BLaER1 treated with 17β-estradiol and CSF1 and Interleukin-3, amounts not matched to agents 10 nM and 100 nM (cell line): ENCODE measurements at regions not wholly inside any gene's neighbourhood (a gene's known extent, or its start where the extent isn't known, plus 50 kb on each side); places are given as distances from the start of the nearest gene placed in this dataset.

Source experiments
- H3K27ac ChIP-seq, 11 experiments: shearing (Covaris generic); formaldehyde crosslinking; 2 replicates each; pipeline ENCODE4 v1.8.1; 2022
- H3K27me3 ChIP-seq, 11 experiments: shearing (Covaris generic); formaldehyde crosslinking; 2 replicates each; pipeline ENCODE4 v1.8.1; 2022
- H3K36me3 ChIP-seq, 11 experiments: shearing (Covaris generic); formaldehyde crosslinking; 2 replicates each; pipeline ENCODE4 v1.8.1; 2022
- H3K4me1 ChIP-seq, 10 experiments: shearing (Covaris generic); formaldehyde crosslinking; 2 replicates each; pipeline ENCODE4 v1.8.1; 2022
- H3K4me2 ChIP-seq, 11 experiments: shearing (Covaris generic); formaldehyde crosslinking; 2 replicates each; pipeline ENCODE4 v1.8.1; 2022
- H3K4me3 ChIP-seq, 10 experiments: shearing (Covaris generic); formaldehyde crosslinking; 2 replicates each; pipeline ENCODE4 v1.8.1; 2022
- H3K9ac ChIP-seq, 11 experiments: shearing (Covaris generic); formaldehyde crosslinking; 2 replicates each; pipeline ENCODE4 v1.8.1; 2022
- H3K9me3 ChIP-seq, 11 experiments: shearing (Covaris generic); formaldehyde crosslinking; replicated peaks in 1 of 11; 2 replicates each; pipeline ENCODE4 v1.8.1; 2022
- H4K20me1 ChIP-seq, 11 experiments: shearing (Covaris generic); formaldehyde crosslinking; 2 replicates each; pipeline ENCODE4 v1.8.1; 2022
- Cebpa-rat ChIP-seq, 11 experiments: shearing (Covaris generic); IDR thresholded peaks; 2 replicates each; pipeline ENCODE4 v1.8.1; 2022

DNA sequence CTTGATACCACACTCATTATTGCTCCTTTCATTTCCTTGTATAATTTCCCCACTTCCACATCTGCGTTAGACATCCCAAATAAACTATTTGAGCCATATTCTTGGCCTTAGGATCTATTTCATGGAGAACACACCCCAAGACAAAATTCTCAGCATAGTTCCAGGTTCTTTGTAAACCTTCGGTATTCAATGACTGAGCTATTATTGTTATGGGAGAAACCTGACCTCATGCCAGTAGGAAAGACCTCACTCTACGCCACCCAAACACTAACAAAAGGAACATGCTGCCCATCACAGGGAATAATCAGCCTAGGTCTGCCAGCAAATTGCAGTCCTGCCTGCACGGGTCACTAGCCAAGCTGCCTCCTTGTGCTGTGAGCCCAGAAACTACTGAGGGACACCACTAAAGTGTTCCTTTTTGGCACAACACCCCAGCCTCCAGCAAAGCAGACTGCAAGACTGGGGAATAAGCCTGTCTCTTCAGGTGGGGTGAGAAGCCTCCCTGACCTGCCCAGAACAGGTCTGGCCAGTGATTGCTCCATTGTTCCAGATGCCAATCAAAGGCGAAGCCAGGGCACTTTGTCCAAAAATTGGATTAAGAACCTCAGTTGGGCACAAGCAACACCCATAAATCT, 371.8 kb downstream of the MAFB start:
- no peaks in the 10 kb centered on the region for H4K20me1 ChIP-seq
- H3K4me3 ChIP-seq = no peak overlapping the region
- H3K27ac ChIP-seq = 0 out of 22 replicates have a peak overlapping the region, but pooled peaks of 1 of the 11 experiments have one; percentile 1
- H3K9ac ChIP-seq = no peak overlapping the region
- H3K4me2 ChIP-seq = peak overlapping the region in 2 of 11 experiments; percentile 10 to 26; a peak in 3 of 22 replicates
- no peak for TF ChIP-seq Cebpa-rat (IDR thresholded peaks at IDR 0.05)
- H3K36me3 ChIP-seq = no peaks in the 10 kb centered on the region
- no peaks in the 10 kb centered on the region for H3K27me3 ChIP-seq
- peaks cover 0 to 10% (median 0%) of the 10 kb centered on the region in 11 experiments; a peak in 3 of 22 replicates for H3K9me3 ChIP-seq
- H3K4me1 ChIP-seq = peaks cover 0 to 45% (median 2%) of the 10 kb centered on the region in 10 experiments; a peak in 9 of 20 replicates

DNA sequence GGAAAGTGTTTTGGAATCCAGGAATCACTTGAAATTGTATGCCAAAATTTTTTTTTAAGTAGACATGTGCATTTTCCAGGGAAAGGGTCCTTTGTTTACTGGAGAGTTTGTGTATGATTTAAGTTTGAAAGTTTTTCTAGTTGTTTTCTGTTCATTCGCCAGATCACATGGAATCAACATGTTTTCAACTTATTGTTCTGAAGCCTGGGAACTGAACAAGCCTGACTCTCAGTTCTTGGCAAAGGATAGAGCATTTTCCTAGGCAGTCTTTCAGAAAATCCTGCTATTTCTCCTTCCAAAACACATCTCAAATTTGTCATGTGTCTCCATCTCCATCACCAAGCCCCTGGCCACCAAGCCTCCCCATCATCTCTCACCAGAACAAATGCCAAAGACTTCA, 374.8 kb downstream of the MAFB start:
- no peak for TF ChIP-seq Cebpa-rat (IDR thresholded peaks at IDR 0.05)
- Histone ChIP-seq H3K27me3 (no peaks in the 10 kb centered on the region), H3K36me3 (no peaks in the 10 kb centered on the region), H3K4me2 (no peak overlapping the region), H3K4me1 (peaks cover 0 to 20% (median 0%) of the 10 kb centered on the region in 10 experiments; a peak in 5 of 20 replicates), H4K20me1 (no peaks in the 10 kb centered on the region), H3K27ac (no peak overlapping the region), H3K9me3 (peaks cover 0 to 15% (median 0%) of the 10 kb centered on the region in 11 experiments; a peak in 5 of 22 replicates), H3K9ac (no peak overlapping the region), H3K4me3 (no peak overlapping the region)

DNA sequence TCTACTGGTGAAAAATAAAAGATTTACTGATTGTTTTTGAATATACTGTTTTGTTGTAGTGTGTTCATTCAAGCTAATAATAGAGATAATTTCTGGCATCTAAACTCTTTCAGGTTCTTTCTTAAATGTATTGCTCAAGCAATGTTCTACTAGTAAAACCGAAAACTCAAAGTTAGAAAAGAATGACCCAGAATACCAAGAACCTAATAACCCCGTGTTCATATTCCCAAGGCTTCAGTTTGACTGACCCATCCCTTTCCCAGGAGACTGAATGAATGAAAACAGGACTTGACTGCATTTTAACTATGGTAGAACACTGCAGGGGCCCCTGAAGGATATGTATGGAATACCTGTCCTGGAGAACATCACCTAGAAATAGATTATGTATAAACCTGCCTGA, 375.3 kb downstream of the MAFB start:
- H3K27me3 ChIP-seq = no peaks in the 10 kb centered on the region
- TF ChIP-seq Cebpa-rat (IDR thresholded peaks at IDR 0.05) = no peak
- H3K4me3 ChIP-seq = no peak overlapping the region
- H3K27ac ChIP-seq = no peak overlapping the region
- no peak overlapping the region for H3K4me2 ChIP-seq
- no peaks in the 10 kb centered on the region for H4K20me1 ChIP-seq
- H3K9me3 ChIP-seq = peaks cover 0 to 10% (median 0%) of the 10 kb centered on the region in 11 experiments; a peak in 5 of 22 replicates
- H3K36me3 ChIP-seq = no peaks in the 10 kb centered on the region
- H3K9ac ChIP-seq = no peak overlapping the region
- H3K4me1 ChIP-seq = peaks cover 0 to 20% (median 0%) of the 10 kb centered on the region in 10 experiments; a peak in 5 of 20 replicates

DNA sequence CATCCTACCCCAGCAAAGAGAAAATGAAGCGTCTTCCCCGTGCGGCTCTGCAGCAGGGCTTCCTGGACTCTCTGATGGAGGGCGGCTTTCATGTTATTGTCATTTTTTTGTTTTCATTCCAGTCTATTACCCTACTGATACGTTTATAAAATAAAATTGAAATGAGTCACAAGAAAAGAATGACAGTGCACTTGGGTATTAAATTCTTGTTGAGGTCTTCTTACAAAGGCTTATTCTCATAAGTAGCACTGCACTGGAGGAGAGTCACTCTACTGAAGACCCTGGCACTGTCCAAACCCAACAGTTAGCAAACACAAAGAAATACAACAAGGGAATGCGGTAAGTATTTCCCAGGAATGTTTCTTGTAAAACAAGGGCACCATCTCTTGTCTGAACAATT, 379.3 kb downstream of the MAFB start:
- Histone ChIP-seq H3K9me3 (peaks cover 0 to 7% (median 0%) of the 10 kb centered on the region in 11 experiments; a peak in 5 of 22 replicates), H3K27me3 (no peaks in the 10 kb centered on the region), H3K9ac (no peak overlapping the region), H3K36me3 (no peaks in the 10 kb centered on the region), H3K4me2 (no peak overlapping the region), H3K4me1 (peaks cover 0 to 15% (median 0%) of the 10 kb centered on the region in 10 experiments; a peak in 3 of 20 replicates), H4K20me1 (no peaks in the 10 kb centered on the region), H3K4me3 (no peak overlapping the region), H3K27ac (no peak overlapping the region)
- no peak for TF ChIP-seq Cebpa-rat (IDR thresholded peaks at IDR 0.05)

DNA sequence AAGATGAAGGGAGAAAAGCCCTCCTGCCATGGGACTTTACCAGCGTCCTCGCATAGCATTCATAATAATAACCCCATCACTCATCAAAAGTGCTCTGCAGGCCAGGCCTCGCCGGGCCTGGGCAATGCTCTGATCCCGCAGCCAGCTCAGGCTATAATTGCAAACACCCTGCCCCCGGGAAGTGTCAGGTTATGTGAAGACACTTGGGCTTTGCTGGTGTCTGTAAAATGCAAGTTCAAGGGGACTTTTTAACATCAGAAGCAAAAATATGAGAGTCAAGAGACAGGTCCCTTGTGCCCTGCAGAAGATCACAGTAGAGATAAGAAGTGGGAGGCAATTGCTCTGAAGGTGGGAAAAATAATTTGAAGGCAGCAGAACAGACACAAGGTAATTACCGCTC, 381.0 kb downstream of the MAFB start:
- Histone ChIP-seq H3K4me3 (no peak overlapping the region), H3K9ac (no peak overlapping the region), H3K27ac (peak overlapping the region in 1 of 11 experiments; percentile 7; a peak in 1 of 22 replicates), H3K27me3 (no peaks in the 10 kb centered on the region), H3K4me1 (peaks cover 0 to 20% (median 0%) of the 10 kb centered on the region in 10 experiments; a peak in 3 of 20 replicates), H3K4me2 (peak overlapping the region in 1 of 11 experiments; percentile 30; a peak in 1 of 22 replicates), H3K9me3 (peaks cover 0 to 7% (median 0%) of the 10 kb centered on the region in 11 experiments; a peak in 5 of 22 replicates), H4K20me1 (no peaks in the 10 kb centered on the region), H3K36me3 (no peaks in the 10 kb centered on the region)
- TF ChIP-seq Cebpa-rat (IDR thresholded peaks at IDR 0.05) = no peak

DNA sequence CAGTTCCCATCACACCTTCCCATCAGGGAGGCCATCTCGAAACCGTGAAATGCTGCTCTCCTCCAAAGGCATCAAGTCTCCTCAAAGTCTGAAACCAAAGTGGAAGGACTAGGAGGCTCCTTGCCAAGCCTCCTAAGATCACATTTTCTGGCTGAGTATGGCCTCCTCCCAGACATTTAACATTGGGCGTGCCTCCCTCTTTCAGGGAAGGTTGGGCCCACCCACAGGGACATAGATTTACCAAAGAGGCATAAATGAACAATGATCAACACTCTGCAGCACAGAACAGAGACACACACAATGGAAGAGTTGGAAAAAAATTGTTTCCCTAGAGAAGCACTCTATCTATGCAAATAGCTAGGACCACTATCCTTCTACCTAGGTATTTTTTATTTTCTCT, 381.8 kb downstream of the MAFB start:
- H3K27me3 ChIP-seq = no peaks in the 10 kb centered on the region

DNA sequence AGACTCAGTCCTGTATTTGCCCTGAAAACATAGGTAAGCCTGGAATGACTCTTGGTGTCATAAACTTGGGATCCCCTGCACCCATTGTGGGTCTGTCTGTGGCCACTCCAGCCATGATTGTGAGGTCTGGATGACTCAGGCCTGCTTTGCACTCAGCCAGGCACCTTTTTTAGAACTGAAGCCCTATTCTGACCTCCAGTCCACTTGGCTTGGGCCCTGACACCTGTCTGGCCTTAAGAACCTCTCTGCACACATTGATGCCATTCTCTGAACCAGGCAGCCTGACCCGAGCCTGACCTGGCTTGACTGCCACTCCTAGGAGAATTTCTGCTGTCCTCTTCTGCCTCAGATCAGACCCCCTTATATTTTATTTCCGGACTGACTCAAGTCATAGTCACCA, 383.7 kb downstream of the MAFB start:
- Histone ChIP-seq H3K36me3 (no peaks in the 10 kb centered on the region), H3K9ac (no peak overlapping the region), H3K27ac (no peak overlapping the region)

More for the DNA sequence above, 381.8 kb downstream of the MAFB start:
- no peak for TF ChIP-seq Cebpa-rat (IDR thresholded peaks at IDR 0.05)
- Histone ChIP-seq H3K36me3 (no peaks in the 10 kb centered on the region), H4K20me1 (no peaks in the 10 kb centered on the region), H3K4me3 (no peak overlapping the region), H3K9me3 (peaks cover 0 to 7% (median 0%) of the 10 kb centered on the region in 11 experiments; a peak in 5 of 22 replicates), H3K4me2 (no peak overlapping the region), H3K9ac (no peak overlapping the region), H3K27ac (no peak overlapping the region), H3K4me1 (peaks cover 0 to 20% (median 0%) of the 10 kb centered on the region in 10 experiments; a peak in 3 of 20 replicates)

DNA sequence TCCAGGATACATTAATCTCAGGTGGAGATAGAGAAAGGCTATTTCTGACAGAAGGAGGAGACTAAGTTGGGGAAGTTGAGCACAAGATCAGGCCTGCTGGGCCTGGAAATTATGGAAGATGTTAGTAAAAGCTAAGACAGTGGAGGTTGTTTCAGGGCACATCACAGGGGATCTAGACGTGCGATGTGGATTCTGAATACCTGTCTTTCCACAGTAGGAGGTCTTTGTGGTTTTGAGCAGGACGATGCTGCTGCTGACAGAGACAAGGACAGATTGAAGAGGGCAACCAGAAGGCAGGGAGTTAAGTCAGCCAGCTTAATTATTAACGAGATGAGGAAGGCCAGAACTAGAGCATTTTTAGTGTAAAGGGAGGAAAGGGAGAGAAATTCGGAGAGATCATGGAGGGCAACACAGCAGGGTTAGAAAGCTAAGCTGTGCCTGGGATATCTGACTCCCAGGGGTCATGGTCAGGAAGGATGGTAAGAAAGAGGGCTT, 384.9 kb downstream of the MAFB start:
- Histone ChIP-seq H3K4me1 (peaks cover 0 to 20% (median 0%) of the 10 kb centered on the region in 10 experiments; a peak in 3 of 20 replicates), H3K4me3 (no peak overlapping the region)
- TF ChIP-seq Cebpa-rat (IDR thresholded peaks at IDR 0.05) = no peak

More for the DNA sequence above, 383.7 kb downstream of the MAFB start:
- no peak for TF ChIP-seq Cebpa-rat (IDR thresholded peaks at IDR 0.05)
- H3K9me3 ChIP-seq = no peaks in the 10 kb centered on the region
- no peaks in the 10 kb centered on the region for H3K27me3 ChIP-seq
- H3K4me2 ChIP-seq = no peak overlapping the region; a peak in 1 of 22 replicates
- H4K20me1 ChIP-seq = no peaks in the 10 kb centered on the region
- peaks cover 0 to 20% (median 0%) of the 10 kb centered on the region in 10 experiments; a peak in 3 of 20 replicates for H3K4me1 ChIP-seq
- H3K4me3 ChIP-seq = no peak overlapping the region

DNA sequence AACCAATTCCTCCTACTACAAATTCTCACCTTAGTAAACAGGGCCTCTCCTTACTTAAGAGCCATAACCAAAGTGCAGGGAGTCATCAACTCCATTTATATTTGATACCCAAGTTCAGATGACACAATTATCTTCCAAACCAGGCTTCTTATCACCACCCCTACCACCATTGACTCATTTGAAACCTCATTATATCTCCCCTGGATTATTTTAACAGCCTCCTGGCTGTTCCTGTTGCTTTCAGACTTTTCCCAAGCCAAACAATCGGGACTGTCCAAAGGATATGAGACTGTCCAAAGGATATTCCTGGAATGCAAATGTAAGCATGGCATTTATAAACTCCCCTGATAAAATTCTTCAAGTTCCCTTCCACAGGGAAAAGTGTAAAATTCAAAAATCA, 394.3 kb downstream of the MAFB start:
- H3K4me1 ChIP-seq = peaks cover 0 to 26% (median 0%) of the 10 kb centered on the region in 10 experiments; a peak in 6 of 20 replicates
- no peaks in the 10 kb centered on the region for H4K20me1 ChIP-seq
- H3K27ac ChIP-seq = no peak overlapping the region
- H3K27me3 ChIP-seq = no peaks in the 10 kb centered on the region
- H3K4me2 ChIP-seq = peak overlapping the region in 1 of 11 experiments; percentile 26; a peak in 1 of 22 replicates
- TF ChIP-seq Cebpa-rat (IDR thresholded peaks at IDR 0.05) = no peak
- H3K9me3 ChIP-seq = peaks cover 0 to 4% (median 0%) of the 10 kb centered on the region in 11 experiments; a peak in 2 of 22 replicates
- no peak overlapping the region for H3K9ac ChIP-seq
- no peak overlapping the region for H3K4me3 ChIP-seq
- no peaks in the 10 kb centered on the region for H3K36me3 ChIP-seq

More for the DNA sequence above, 384.9 kb downstream of the MAFB start:
- no peaks in the 10 kb centered on the region for H3K9me3 ChIP-seq
- H3K36me3 ChIP-seq = no peaks in the 10 kb centered on the region
- H3K27me3 ChIP-seq = no peaks in the 10 kb centered on the region
- H3K27ac ChIP-seq = peak overlapping the region in 1 of 11 experiments; percentile 13; a peak in 1 of 22 replicates
- H4K20me1 ChIP-seq = no peaks in the 10 kb centered on the region
- no peak overlapping the region for H3K9ac ChIP-seq
- H3K4me2 ChIP-seq = peak overlapping the region in 2 of 11 experiments; percentile 3 to 25; a peak in 3 of 22 replicates
